ENCODE measurements at regions not wholly inside any gene's neighbourhood (a gene's known extent, or its start where the extent isn't known, plus 50 kb on each side); places are given as distances from the start of the nearest gene placed in this dataset.

DNA sequence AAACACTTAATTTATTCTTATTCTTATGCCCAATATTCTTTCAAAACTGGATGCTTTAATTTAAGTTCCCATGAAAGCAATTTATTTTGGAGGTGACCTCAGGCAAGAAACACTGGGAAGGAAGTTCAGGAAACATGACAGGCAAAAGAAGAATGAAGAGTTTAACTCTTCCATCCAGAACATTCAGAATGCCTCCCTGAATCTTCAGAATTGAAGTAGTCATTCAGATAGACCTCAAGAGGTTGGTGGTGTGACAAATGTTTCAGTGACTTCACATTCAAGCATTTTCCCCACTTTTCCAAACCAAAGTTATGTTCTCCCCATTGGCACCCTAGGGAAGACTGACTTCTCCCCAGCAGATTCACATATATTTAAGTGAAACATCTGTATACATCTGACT is 110.5 kb downstream of the HAO1 start:
- TF ChIP-seq EZH2 (IDR thresholded peaks at IDR 0.05; ENCODE audit: borderline replicate concordance, low read depth, low read length, severe bottlenecking) = no peak
- no peak for TF ChIP-seq CTCF (IDR thresholded peaks at IDR 0.05; ENCODE audit: borderline replicate concordance, extremely low read depth, low read length, poor library complexity, severe bottlenecking)

Measured in DND-41 (cell line).